Body of pancreas (tissue), 4 donors: ENCODE measurements at regions not wholly inside any gene's neighbourhood (a gene's known extent, or its start where the extent isn't known, plus 50 kb on each side); places are given as distances from the start of the nearest gene placed in this dataset.

Source experiments
- ATAC-seq: fragments of 150-250 bp; one replicate; pipeline ENCODE4 v1.9.1; 2016
- DNase-seq, 4 donors: peaks; one replicate each; pipeline ENCODE4 v3.0.0-alpha.2; 2019
- H3K27ac ChIP-seq, 4 donors: fragments of 200-600 bp; sonication (generic); 1 replicate in 3 of 4; 2 replicates in 1 of 4; pipeline versions ENCODE4 v1.5.1 to v1.6.1; 2016 to 2019; ENCODE audit warnings: mild to moderate bottlenecking in 1 of 4, mixed read lengths in 1 of 4, moderate library complexity in 1 of 4
- H3K27me3 ChIP-seq, 2 donors: fragments of 200-600 bp; sonication (generic); one replicate each; pipeline ENCODE4 v1.6.0; 2016; ENCODE audit warnings: mild to moderate bottlenecking in 1 of 2
- H3K36me3 ChIP-seq, 2 donors: fragments of 200-600 bp; sonication (generic); replicated peaks in 1 of 2; 2 replicates each; pipeline ENCODE4 v1.5.1; 2016; ENCODE audit warnings: low read depth in 2 of 2; ENCODE audit not compliant: insufficient read depth in 1 of 2
- H3K4me1 ChIP-seq: fragments of 200-600 bp; sonication (generic); one replicate; pipeline ENCODE4 v1.6.0; 2016
- H3K4me3 ChIP-seq, 2 donors: fragments of 200-600 bp; sonication (generic); 1 replicate in 1 of 2; 2 replicates in 1 of 2; pipeline ENCODE4 v1.5.1; 2016 to 2019
- H3K9me3 ChIP-seq, 3 donors: fragments of 200-600 bp; sonication (generic); 1 replicate in 2 of 3; 2 replicates in 1 of 3; pipeline ENCODE4 v1.5.1; 2016
- POLR2A ChIP-seq, 3 donors: fragments of 450-650 bp; IDR thresholded peaks; one replicate each; pipeline ENCODE4 v1.6.1; 2016; ENCODE audit warnings: antibody characterized with exemption in 3 of 3, mild to moderate bottlenecking in 2 of 3
- WGBS, 2 donors: methylation state at CpG; one replicate each; pipeline ENCODE4 v1.1.5; 2017; 5-methylcytosine and 5-hydroxymethylcytosine counted together
- intact Hi-C: fragments of 100-400 bp; cut with DNase I; formaldehyde crosslinking; loops from one replicate; pipeline ENCODE4 v1.15.1; 2023
- TF ChIP-seq, protein P1 (sequence below), 7 experiments: fragments of 450-650 bp in 4 of 7; fragments of 200-600 bp in 3 of 7; sonication (generic) in 3 of 7; IDR thresholded peaks; one replicate each; pipeline ENCODE4 v1.5.1; 2016 to 2019; ENCODE audit warnings: antibody characterized with exemption in 7 of 7

- TF ChIP-seq, protein P1, sequence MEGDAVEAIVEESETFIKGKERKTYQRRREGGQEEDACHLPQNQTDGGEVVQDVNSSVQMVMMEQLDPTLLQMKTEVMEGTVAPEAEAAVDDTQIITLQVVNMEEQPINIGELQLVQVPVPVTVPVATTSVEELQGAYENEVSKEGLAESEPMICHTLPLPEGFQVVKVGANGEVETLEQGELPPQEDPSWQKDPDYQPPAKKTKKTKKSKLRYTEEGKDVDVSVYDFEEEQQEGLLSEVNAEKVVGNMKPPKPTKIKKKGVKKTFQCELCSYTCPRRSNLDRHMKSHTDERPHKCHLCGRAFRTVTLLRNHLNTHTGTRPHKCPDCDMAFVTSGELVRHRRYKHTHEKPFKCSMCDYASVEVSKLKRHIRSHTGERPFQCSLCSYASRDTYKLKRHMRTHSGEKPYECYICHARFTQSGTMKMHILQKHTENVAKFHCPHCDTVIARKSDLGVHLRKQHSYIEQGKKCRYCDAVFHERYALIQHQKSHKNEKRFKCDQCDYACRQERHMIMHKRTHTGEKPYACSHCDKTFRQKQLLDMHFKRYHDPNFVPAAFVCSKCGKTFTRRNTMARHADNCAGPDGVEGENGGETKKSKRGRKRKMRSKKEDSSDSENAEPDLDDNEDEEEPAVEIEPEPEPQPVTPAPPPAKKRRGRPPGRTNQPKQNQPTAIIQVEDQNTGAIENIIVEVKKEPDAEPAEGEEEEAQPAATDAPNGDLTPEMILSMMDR (IDR thresholded peaks at IDR 0.05): no peak
- TF ChIP-seq POLR2A (IDR thresholded peaks at IDR 0.05): no peak
- Histone ChIP-seq H3K36me3 (no peaks in the 10 kb centered on the region), H3K27me3 (no peaks in the 10 kb centered on the region), H3K9me3 (no peaks in the 10 kb centered on the region), H3K27ac (no peak overlapping the region), H3K4me1 (no peaks in the 10 kb centered on the region), H3K4me3 (no peak overlapping the region)
- ATAC-seq: no peak
- WGBS, 2 donors: 92 to 100% methylated on average over 1 of the region's 1 CpG
- no peak for DNase-seq
- intact Hi-C loops: no loop called here
Measured at GRCh38 chr2:226603606-226604005, 196.0 kb downstream of the IRS1 start.

DNA sequence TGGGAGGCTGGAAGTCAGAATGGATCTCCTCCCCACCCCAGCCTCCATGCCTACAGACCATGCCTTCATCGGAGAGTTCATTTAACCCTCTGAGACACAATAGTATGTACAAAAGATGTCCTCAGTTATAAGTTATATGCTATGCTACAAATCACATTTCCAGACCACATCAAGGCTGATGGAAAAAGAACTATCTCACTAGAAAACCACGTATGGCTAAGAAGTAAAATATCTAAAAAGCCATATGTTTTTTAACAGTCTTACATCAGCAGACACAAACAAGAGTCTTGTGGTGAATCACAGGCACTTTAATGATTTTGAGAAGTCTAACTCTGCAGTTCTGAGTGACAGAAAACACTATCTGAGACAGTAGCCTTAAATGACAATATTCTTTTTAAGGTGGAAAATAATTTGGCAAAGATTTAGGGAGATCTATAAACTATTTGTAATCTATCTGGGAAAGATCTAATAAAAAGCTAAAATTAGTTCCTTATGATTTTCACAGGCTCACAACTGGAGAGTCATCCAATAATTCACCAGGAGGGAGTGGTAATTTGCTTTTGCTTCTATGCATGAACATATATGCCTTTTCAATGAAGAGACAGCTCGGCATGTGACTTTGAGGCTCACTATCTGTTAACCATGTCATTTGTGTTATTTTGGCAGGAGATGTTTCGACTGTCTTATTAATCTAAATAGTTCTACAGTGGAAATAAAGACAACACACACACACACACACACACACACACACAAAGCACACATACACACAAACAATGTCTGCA lies 197.5 kb downstream of the IRS1 start:
- Histone ChIP-seq H3K27ac (no peak overlapping the region), H3K4me3 (no peak overlapping the region), H3K4me1 (no peaks in the 10 kb centered on the region), H3K9me3 (no peaks in the 10 kb centered on the region), H3K27me3 (no peaks in the 10 kb centered on the region), H3K36me3 (no peaks in the 10 kb centered on the region)
- DNase-seq (no peak), ATAC-seq (no peak)
- 68 to 83% methylated on average over 4 of the region's 4 CpGs for WGBS, 2 donors
- intact Hi-C loops: no loop called here
- TF ChIP-seq, protein P1 (IDR thresholded peaks at IDR 0.05): no peak
- TF ChIP-seq POLR2A (IDR thresholded peaks at IDR 0.05): no peak

DNA sequence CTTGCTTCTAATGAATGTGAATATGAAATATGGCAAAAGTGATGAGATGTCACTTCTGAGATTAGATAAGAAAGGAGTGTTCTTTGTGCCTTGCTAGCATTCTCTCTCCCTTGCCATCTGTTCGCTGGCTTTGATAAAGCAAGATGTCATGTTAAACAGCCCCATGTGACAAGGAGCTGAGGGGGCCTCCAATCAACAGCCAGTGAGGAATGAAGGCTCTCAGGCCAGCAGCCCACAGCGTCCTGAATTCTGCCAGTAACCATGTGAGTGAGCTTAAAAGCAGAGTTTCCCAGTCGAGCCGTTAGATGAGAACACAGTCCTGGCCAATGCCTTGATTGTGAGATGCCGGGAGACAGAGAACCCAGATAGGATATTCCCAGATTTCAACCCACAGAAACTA lies 198.8 kb downstream of the IRS1 start:
- Histone ChIP-seq H3K27ac (no peak overlapping the region), H3K36me3 (no peaks in the 10 kb centered on the region), H3K4me1 (no peaks in the 10 kb centered on the region), H3K27me3 (no peaks in the 10 kb centered on the region), H3K4me3 (no peak overlapping the region), H3K9me3 (no peaks in the 10 kb centered on the region)
- 72 to 74% methylated on average over 5 of the region's 5 CpGs for WGBS, 2 donors
- DNase-seq (no peak), ATAC-seq (no peak)
- intact Hi-C loops: no loop called here
- TF ChIP-seq, protein P1 (IDR thresholded peaks at IDR 0.05): no peak
- TF ChIP-seq POLR2A (IDR thresholded peaks at IDR 0.05): no peak

DNA sequence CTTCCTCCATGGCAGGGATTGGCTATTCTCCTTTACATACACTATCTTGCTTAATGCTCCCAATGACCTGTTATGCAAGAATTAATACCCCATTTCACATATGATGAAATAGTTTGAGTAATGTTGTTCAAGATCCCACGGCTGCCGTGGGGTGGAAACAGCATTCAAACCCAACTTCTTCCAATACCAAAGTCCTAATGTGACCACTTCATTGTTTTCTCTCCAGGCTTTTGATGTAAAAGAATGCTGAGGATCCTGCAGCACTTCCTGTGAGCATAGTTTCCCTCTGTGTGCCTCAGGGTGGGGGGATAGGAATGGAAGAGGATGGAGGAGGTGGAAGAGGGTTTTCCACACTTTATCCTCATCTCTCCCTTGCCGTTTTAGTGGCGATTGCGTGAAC lies 199.4 kb downstream of the IRS1 start:
- no peak overlapping the region for H3K4me3 ChIP-seq
- no peak for DNase-seq
- WGBS, 2 donors: 79 to 82% methylated on average over 5 of the region's 5 CpGs
- no peaks in the 10 kb centered on the region for H3K4me1 ChIP-seq
- no peak for ATAC-seq
- intact Hi-C loops: no loop called here
- no peak for TF ChIP-seq POLR2A (IDR thresholded peaks at IDR 0.05)
- TF ChIP-seq, protein P1 (IDR thresholded peaks at IDR 0.05): no peak
- no peaks in the 10 kb centered on the region for H3K36me3 ChIP-seq
- no peak overlapping the region for H3K27ac ChIP-seq
- no peaks in the 10 kb centered on the region for H3K9me3 ChIP-seq
- H3K27me3 ChIP-seq: no peaks in the 10 kb centered on the region

DNA sequence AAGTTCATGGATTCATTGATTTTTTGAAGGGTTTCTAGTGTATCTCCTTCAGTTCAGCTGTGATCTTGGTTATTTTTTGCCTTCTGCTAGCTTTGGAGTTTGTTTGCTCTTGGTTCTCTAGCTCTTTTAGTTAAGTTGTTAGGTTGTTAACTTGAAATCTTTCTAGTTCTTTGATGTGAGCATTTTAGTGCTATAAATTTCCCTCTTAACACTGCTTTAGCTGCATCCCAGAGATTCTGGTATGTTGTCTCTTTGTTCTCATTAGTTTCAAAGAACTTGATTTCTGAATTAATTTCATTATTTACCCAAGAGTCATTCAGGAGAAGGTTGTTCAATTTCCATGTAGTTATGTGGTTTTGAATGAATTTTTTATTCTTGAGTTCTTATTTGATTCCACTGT lies 210.6 kb downstream of the IRS1 start:
- no peak for ATAC-seq
- no peak for TF ChIP-seq POLR2A (IDR thresholded peaks at IDR 0.05)
- TF ChIP-seq, protein P1 (IDR thresholded peaks at IDR 0.05): no peak
- DNase-seq: no peak
- Histone ChIP-seq H3K4me3 (no peak overlapping the region), H3K4me1 (no peaks in the 10 kb centered on the region), H3K27me3 (no peaks in the 10 kb centered on the region), H3K27ac (no peak overlapping the region), H3K9me3 (no peaks in the 10 kb centered on the region), H3K36me3 (no peaks in the 10 kb centered on the region)
- intact Hi-C loops: no loop called here
